ENCODE measurements at regions not wholly inside any gene's neighbourhood (a gene's known extent, or its start where the extent isn't known, plus 50 kb on each side); places are given as distances from the start of the nearest gene placed in this dataset.

- TF ChIP-seq CTCF (IDR thresholded peaks at IDR 0.05) (no peak), ZFX (IDR thresholded peaks at IDR 0.05; ENCODE audit: borderline replicate concordance) (no peak)
Measured at GRCh38 chr12:58408516-58408915, 467.1 kb downstream of the ATP23 start.
